Endodermal cell (in vitro differentiated cells): ENCODE measurements at regions not wholly inside any gene's neighbourhood (a gene's known extent, or its start where the extent isn't known, plus 50 kb on each side); places are given as distances from the start of the nearest gene placed in this dataset.

Experiments used
- DNase-seq: peaks from one replicate; pipeline ENCODE4 v3.0.0-alpha.2; 2017
- H3K27ac ChIP-seq: 2 replicates; pipeline ENCODE4 v1.5.1; 2013; ENCODE audit warnings: mild to moderate bottlenecking, low read depth, low read length, moderate library complexity
- H3K27me3 ChIP-seq: 2 replicates; pipeline ENCODE4 v1.6.1; 2013; ENCODE audit warnings: mild to moderate bottlenecking, low read length, moderate library complexity; ENCODE audit not compliant: insufficient read depth, control insufficient read depth, poor library complexity, severe bottlenecking
- H3K36me3 ChIP-seq: 2 replicates; pipeline ENCODE4 v1.7.0; 2013; ENCODE audit warnings: mild to moderate bottlenecking, low read length, moderate library complexity; ENCODE audit not compliant: control insufficient read depth, insufficient read depth
- H3K4me1 ChIP-seq: one replicate; pipeline ENCODE4 v1.7.0; 2013; ENCODE audit warnings: low read length; ENCODE audit not compliant: control insufficient read depth, insufficient read depth
- H3K4me3 ChIP-seq: 2 replicates; pipeline ENCODE4 v1.5.1; 2013; ENCODE audit warnings: mild to moderate bottlenecking, low read length, moderate library complexity
- H3K9ac ChIP-seq: 2 replicates; pipeline ENCODE4 v1.6.1; 2013; ENCODE audit warnings: mild to moderate bottlenecking, low read length, moderate library complexity; ENCODE audit not compliant: poor library complexity, severe bottlenecking; ENCODE audit errors: extremely low read depth
- H3K9me3 ChIP-seq: 2 replicates; pipeline ENCODE4 v1.6.1; 2013; ENCODE audit warnings: mild to moderate bottlenecking, low read length, moderate library complexity; ENCODE audit not compliant: control insufficient read depth
- H3K27ac Mint-ChIP-seq: 2 replicates; pipeline ENCODE4 v1.8.0; 2020; ENCODE audit warnings: mixed read lengths
- H3K27me3 Mint-ChIP-seq: 2 replicates; pipeline ENCODE4 v1.8.0; 2021; ENCODE audit warnings: mild to moderate bottlenecking, mixed read lengths; ENCODE audit not compliant: insufficient read depth
- H3K36me3 Mint-ChIP-seq: 2 replicates; pipeline ENCODE4 v1.8.0; 2020; ENCODE audit warnings: low read depth, mixed read lengths
- H3K4me1 Mint-ChIP-seq: 2 replicates; pipeline ENCODE4 v1.8.0; 2020; ENCODE audit warnings: mixed read lengths
- H3K4me3 Mint-ChIP-seq: 2 replicates; pipeline ENCODE4 v1.8.0; 2020; ENCODE audit warnings: mild to moderate bottlenecking, moderate library complexity, mixed read lengths
- H3K9me3 Mint-ChIP-seq: 2 replicates; pipeline ENCODE4 v1.8.0; 2020; ENCODE audit warnings: mild to moderate bottlenecking, mixed read lengths
- WGBS, 2 experiments: methylation state at CpG; one replicate each; pipeline versions ENCODE4 v1.1.5 to v1.1.7; 2013; ENCODE audit warnings: missing lambda C conversion rate in 2 of 2, mixed read lengths in 1 of 2; ENCODE audit not compliant: insufficient coverage in 1 of 2, insufficient read length in 1 of 2; 5-methylcytosine and 5-hydroxymethylcytosine counted together
- TF ChIP-seq, protein P1 (sequence below): fragments of 200-600 bp; sonication (generic); conservative IDR thresholded peaks from 2 replicates; pipeline ENCODE4 v1.5.0; 2021; ENCODE audit warnings: antibody characterized with exemption, mild to moderate bottlenecking

DNA sequence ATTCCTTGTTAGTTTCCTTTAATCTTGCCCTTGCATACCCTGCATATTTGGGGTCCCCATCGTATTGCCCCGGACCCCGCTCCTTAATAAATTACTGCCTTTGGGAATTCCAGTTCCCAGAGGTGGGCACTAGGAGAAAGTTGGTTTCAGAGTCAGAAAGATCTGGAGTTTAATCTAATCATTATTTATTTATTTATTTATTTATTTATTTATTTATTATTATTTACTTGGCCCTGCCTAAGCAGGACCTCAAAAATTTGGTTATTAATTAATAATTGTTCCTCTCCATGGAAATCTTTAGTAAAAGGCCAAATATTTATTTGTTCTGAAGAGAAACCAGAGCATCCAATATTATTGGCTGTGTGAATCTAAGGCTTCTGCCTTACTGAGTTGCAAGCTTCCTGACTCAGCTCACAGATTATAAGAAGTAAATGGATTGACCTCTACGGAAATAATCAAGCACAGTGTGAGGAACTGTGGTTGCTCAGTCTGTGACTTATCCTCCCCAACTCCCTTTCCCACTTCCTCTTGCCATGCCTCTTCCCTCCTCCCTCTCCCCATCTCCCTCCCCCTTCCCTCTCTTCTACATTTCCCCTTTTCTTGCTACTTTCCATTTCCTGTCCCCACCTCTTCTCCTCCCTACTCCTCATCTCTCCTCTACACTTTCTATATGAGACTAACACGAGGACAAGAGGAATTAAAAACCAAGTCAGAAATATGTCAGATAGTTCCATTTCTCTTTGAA, 61.5 kb upstream of the AP1S2 start:
- Mint-ChIP-seq H3K4me3 (no peak overlapping the region), H3K27me3 (peaks cover 2% of the 10 kb centered on the region), H3K27ac (no peak overlapping the region), H3K36me3 (peaks cover 12% of the 10 kb centered on the region), H3K9me3 (peaks cover 31% of the 10 kb centered on the region), H3K4me1 (peaks cover 14% of the 10 kb centered on the region)
- Histone ChIP-seq H3K9me3 (peaks cover 16% of the 10 kb centered on the region), H3K36me3 (no peaks in the 10 kb centered on the region), H3K9ac (no peak overlapping the region), H3K27me3 (no peaks in the 10 kb centered on the region), H3K4me3 (no peak overlapping the region), H3K27ac (no peak overlapping the region), H3K4me1 (no peaks in the 10 kb centered on the region)
- DNase-seq: no peak
- TF ChIP-seq, protein P1, sequence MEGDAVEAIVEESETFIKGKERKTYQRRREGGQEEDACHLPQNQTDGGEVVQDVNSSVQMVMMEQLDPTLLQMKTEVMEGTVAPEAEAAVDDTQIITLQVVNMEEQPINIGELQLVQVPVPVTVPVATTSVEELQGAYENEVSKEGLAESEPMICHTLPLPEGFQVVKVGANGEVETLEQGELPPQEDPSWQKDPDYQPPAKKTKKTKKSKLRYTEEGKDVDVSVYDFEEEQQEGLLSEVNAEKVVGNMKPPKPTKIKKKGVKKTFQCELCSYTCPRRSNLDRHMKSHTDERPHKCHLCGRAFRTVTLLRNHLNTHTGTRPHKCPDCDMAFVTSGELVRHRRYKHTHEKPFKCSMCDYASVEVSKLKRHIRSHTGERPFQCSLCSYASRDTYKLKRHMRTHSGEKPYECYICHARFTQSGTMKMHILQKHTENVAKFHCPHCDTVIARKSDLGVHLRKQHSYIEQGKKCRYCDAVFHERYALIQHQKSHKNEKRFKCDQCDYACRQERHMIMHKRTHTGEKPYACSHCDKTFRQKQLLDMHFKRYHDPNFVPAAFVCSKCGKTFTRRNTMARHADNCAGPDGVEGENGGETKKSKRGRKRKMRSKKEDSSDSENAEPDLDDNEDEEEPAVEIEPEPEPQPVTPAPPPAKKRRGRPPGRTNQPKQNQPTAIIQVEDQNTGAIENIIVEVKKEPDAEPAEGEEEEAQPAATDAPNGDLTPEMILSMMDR: no peak
- 85% methylated on average over 3 of the region's 5 CpGs; no CpG with 5 or more reads in 1 of the 2 experiments for WGBS, 2 experiments

DNA sequence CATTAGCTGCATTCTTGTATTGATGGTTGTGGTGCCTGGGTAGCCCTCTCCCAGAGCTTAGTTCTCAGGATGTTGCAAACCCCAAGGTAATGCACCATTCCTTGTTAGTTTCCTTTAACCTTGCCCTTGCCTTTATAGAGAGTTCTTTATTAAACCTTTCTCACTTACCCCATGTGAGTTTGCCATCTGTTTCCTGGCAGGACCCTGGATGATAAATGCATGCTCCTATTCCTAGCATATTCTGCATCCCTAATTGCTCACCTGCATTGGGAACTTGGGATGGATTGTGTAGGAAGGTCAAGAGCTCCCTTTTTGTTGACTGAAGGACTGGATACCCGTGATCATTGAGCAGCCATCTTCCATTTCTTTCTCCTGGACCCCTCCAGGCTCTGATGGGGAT, 59.9 kb upstream of the AP1S2 start:
- Mint-ChIP-seq H3K36me3 (peaks cover 12% of the 10 kb centered on the region), H3K4me3 (no peak overlapping the region), H3K27me3 (no peaks in the 10 kb centered on the region), H3K9me3 (peaks cover 29% of the 10 kb centered on the region), H3K27ac (no peak overlapping the region), H3K4me1 (peaks cover 19% of the 10 kb centered on the region)
- Histone ChIP-seq H3K27me3 (no peaks in the 10 kb centered on the region), H3K36me3 (no peaks in the 10 kb centered on the region), H3K4me1 (peaks cover under 1% of the 10 kb centered on the region), H3K4me3 (no peak overlapping the region), H3K9me3 (peaks cover 16% of the 10 kb centered on the region), H3K9ac (no peak overlapping the region), H3K27ac (no peak overlapping the region)
- DNase-seq: no peak
- WGBS, 2 experiments: 93% methylated on average over 1 of the region's 1 CpG; no CpG with 5 or more reads in 1 of the 2 experiments
- TF ChIP-seq, protein P1: no peak

DNA sequence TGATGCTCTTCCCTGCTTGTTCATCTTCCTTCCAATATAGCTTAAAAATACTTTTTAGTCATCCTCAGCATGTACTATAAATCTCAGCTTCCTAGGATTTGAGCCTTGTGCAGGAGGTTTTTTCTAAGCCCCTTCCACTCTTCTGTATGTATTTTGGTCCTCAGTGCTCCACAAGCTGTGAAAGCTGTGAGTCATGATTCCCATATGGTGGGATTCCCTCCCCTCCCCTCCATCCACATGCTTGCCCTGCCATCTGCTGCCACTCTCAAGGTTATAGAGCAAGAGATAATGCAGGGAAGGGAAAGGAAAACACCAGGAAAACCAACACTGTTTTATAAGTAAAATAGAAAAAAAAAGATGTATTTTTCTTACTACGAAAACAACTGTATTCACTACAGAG, 58.5 kb upstream of the AP1S2 start:
- H3K4me1 Mint-ChIP-seq: peaks cover 32% of the 10 kb centered on the region
- WGBS, 2 experiments: 100% methylated on average over 1 of the region's 1 CpG; no CpG with 5 or more reads in 1 of the 2 experiments
- TF ChIP-seq, protein P1: no peak
- no peak overlapping the region for H3K27ac ChIP-seq
- DNase-seq: no peak
- peaks cover 9% of the 10 kb centered on the region for H3K9me3 ChIP-seq
- H3K27me3 Mint-ChIP-seq: no peaks in the 10 kb centered on the region
- H3K36me3 ChIP-seq: no peaks in the 10 kb centered on the region
- peaks cover 16% of the 10 kb centered on the region for H3K9me3 Mint-ChIP-seq
- H3K9ac ChIP-seq: no peak overlapping the region
- H3K27ac Mint-ChIP-seq: no peak overlapping the region
- H3K4me3 ChIP-seq: no peak overlapping the region
- H3K4me1 ChIP-seq: peaks cover 11% of the 10 kb centered on the region
- no peaks in the 10 kb centered on the region for H3K27me3 ChIP-seq
- peaks cover 8% of the 10 kb centered on the region for H3K36me3 Mint-ChIP-seq
- no peak overlapping the region for H3K4me3 Mint-ChIP-seq
